GM12878 (cell line): ENCODE measurements at regions not wholly inside any gene's neighbourhood (a gene's known extent, or its start where the extent isn't known, plus 50 kb on each side); places are given as distances from the start of the nearest gene placed in this dataset.

Source experiments
- ATAC-seq: fragments of 200-7000 bp; cut with Tn5 transposase; 3 replicates; pipeline ENCODE4 v1.9.1; 2020; ENCODE audit warnings: mild to moderate bottlenecking, moderate library complexity
- BruUV-seq: library from RNA; stranded (reverse); fragments of 400-500 nt; replicated peaks from 2 replicates; lab custom pipeline; 2021; lab: Mats Ljungman, UMichigan
- CTCF ChIA-PET: fragments of 300-600 bp; sonication (Branson Sonifier 250); formaldehyde crosslinking; extraction: SDS; loops from one replicate; lab custom pipeline; 2021; ENCODE audit warnings: inconsistent platforms; lab: Yijun Ruan, JAX
- POLR2A ChIA-PET: fragments of 350-600 bp; formaldehyde crosslinking; extraction: SDS; loops from one replicate; lab custom pipeline; 2021; ENCODE audit warnings: inconsistent platforms; lab: Charles Lee
- RAD21 ChIA-PET: fragments of 300-600 bp; sonication (Branson Sonifier 250); formaldehyde crosslinking; loops from one replicate; lab custom pipeline; 2023; ENCODE audit warnings: antibody characterized with exemption; ENCODE audit not compliant: unreplicated experiment; lab: Charles Lee
- SMC1A ChIA-PET: fragments of 300-600 bp; sonication (Branson Sonifier 250); formaldehyde crosslinking; loops from one replicate; lab custom pipeline; 2023; ENCODE audit not compliant: unreplicated experiment, uncharacterized antibody; lab: Charles Lee
- DNase-seq: peaks from one replicate; pipeline ENCODE4 v3.0.0-alpha.2; 2011; ENCODE audit warnings: low read depth, low spot score
- FAIRE-seq: peaks from 3 replicates; lab custom pipeline; 2011; peaks lifted over from hg19 to GRCh38; lab: Jason Lieb, UNC
- H2AFZ ChIP-seq: 2 replicates; pipeline ENCODE4 v1.6.0; 2011; ENCODE audit warnings: low read depth, low read length, control low read depth; ENCODE audit not compliant: control insufficient read depth
- H3K27ac ChIP-seq: 2 replicates; pipeline ENCODE4 v1.5.1; 2011; ENCODE audit warnings: control low read depth; ENCODE audit not compliant: control insufficient read depth, insufficient read depth
- H3K27me3 ChIP-seq, 2 experiments: replicated peaks in 1 of 2; 2 replicates each; pipeline versions ENCODE4 v1.6.0 to v1.6.1; 2011; ENCODE audit warnings: low read length in 1 of 2; ENCODE audit not compliant: control insufficient read depth in 2 of 2, insufficient read depth in 2 of 2
- H3K36me3 ChIP-seq, 2 experiments: 2 replicates each; pipeline ENCODE4 v1.5.1; 2011; ENCODE audit warnings: low read length in 1 of 2; ENCODE audit not compliant: control insufficient read depth in 2 of 2, insufficient read depth in 2 of 2
- H3K4me1 ChIP-seq: 2 replicates; pipeline ENCODE4 v1.6.1; 2011; ENCODE audit warnings: mild to moderate bottlenecking, low read length, moderate library complexity, mixed read lengths; ENCODE audit not compliant: control insufficient read depth, insufficient read depth
- H3K4me2 ChIP-seq: 2 replicates; pipeline ENCODE4 v1.6.0; 2011; ENCODE audit warnings: control low read depth; ENCODE audit not compliant: control insufficient read depth, insufficient read depth
- H3K4me3 ChIP-seq: fragments of 200-600 bp; sonication (generic); 2 replicates; pipeline ENCODE4 v1.5.1; 2016
- H3K79me2 ChIP-seq: 2 replicates; pipeline ENCODE4 v1.6.0; 2011; ENCODE audit warnings: low read length; ENCODE audit not compliant: control insufficient read depth, insufficient read depth
- H3K9ac ChIP-seq: 2 replicates; pipeline ENCODE4 v1.8.0; 2011; ENCODE audit warnings: low read length, control low read depth, mixed read lengths; ENCODE audit not compliant: control insufficient read depth, insufficient read depth
- H3K9me3 ChIP-seq: replicated peaks from 3 replicates; pipeline ENCODE4 v1.5.1; 2011; ENCODE audit warnings: mild to moderate bottlenecking, low read length; ENCODE audit not compliant: control insufficient read depth, insufficient read depth
- H4K20me1 ChIP-seq: 2 replicates; pipeline ENCODE4 v1.6.0; 2011; ENCODE audit not compliant: control insufficient read depth, insufficient read depth
- CBX5 ChIP-seq: sonication (generic); IDR thresholded peaks from 2 replicates; pipeline ENCODE4 v1.6.1; 2016; ENCODE audit warnings: low read depth, moderate library complexity, mild to moderate bottlenecking, inconsistent platforms
- E2F4 ChIP-seq: IDR thresholded peaks from 2 replicates; pipeline ENCODE4 v1.6.1; 2012; ENCODE audit warnings: low read depth, low read length, improper control_type of control experiment
- HCFC1 ChIP-seq: fragments of 150-350 bp; IDR thresholded peaks from 2 replicates; pipeline ENCODE4 v1.6.1; 2014; ENCODE audit warnings: low read length
- IRF4 ChIP-seq: IDR thresholded peaks from 2 replicates; pipeline ENCODE4 v1.6.1; 2011; ENCODE audit warnings: low read depth, low read length
- PBX3 ChIP-seq: IDR thresholded peaks from 2 replicates; pipeline ENCODE4 v1.6.1; 2011; ENCODE audit warnings: mild to moderate bottlenecking, low read depth, low read length, moderate library complexity; ENCODE audit not compliant: insufficient replicate concordance
- POLR2AphosphoS5 ChIP-seq: IDR thresholded peaks from 2 replicates; pipeline ENCODE4 v1.6.1; 2011; ENCODE audit warnings: mild to moderate bottlenecking, low read length, inconsistent platforms
- POU2F2 ChIP-seq: IDR thresholded peaks from 3 replicates; pipeline ENCODE4 v1.6.1; 2011; ENCODE audit warnings: low read depth, mild to moderate bottlenecking, low read length, borderline replicate concordance
- RCOR1 ChIP-seq: conservative IDR thresholded peaks from 2 replicates; pipeline ENCODE4 v1.6.1; 2012; ENCODE audit warnings: low read depth, low read length, improper control_type of control experiment
- RELB ChIP-seq: fragments of 450-650 bp; IDR thresholded peaks from 2 replicates; pipeline ENCODE4 v1.6.1; 2017; ENCODE audit warnings: low read depth, mild to moderate bottlenecking, moderate library complexity
- SUPT20H ChIP-seq: IDR thresholded peaks from 2 replicates; pipeline ENCODE4 v1.6.1; 2011; ENCODE audit warnings: low read depth, mild to moderate bottlenecking, low read length, moderate library complexity, borderline replicate concordance; ENCODE audit not compliant: control insufficient read depth
- TCF7 ChIP-seq: IDR thresholded peaks from 2 replicates; pipeline ENCODE4 v1.6.1; 2014; ENCODE audit warnings: antibody characterized with exemption, borderline replicate concordance
- USF2 ChIP-seq: IDR thresholded peaks from 2 replicates; pipeline ENCODE4 v1.6.1; 2011; ENCODE audit warnings: low read depth, low read length, improper control_type of control experiment, borderline replicate concordance
- WRNIP1 ChIP-seq: IDR thresholded peaks from 2 replicates; pipeline ENCODE4 v1.6.1; 2011; ENCODE audit warnings: low read depth, low read length, improper control_type of control experiment, borderline replicate concordance
- YBX1 ChIP-seq: fragments of 450-650 bp; IDR thresholded peaks from 2 replicates; pipeline ENCODE4 v1.6.1; 2016; ENCODE audit warnings: antibody characterized with exemption
- ZBTB4 ChIP-seq: fragments of 450-650 bp; formaldehyde crosslinking; IDR thresholded peaks from 2 replicates; pipeline ENCODE4 v1.4.0; 2022; ENCODE audit warnings: mild to moderate bottlenecking, moderate library complexity
- ZNF274 ChIP-seq: IDR thresholded peaks from one replicate; pipeline ENCODE4 v1.8.0; 2011; ENCODE audit not compliant: insufficient read length, insufficient read depth
- WGBS: methylation state at CpG from one replicate; pipeline ENCODE4 v1.1.6; 2016; ENCODE audit warnings: low lambda C conversion rate; ENCODE audit not compliant: insufficient replicate concordance, insufficient coverage; ENCODE audit errors: missing lambda C conversion rate; 5-methylcytosine and 5-hydroxymethylcytosine counted together
- in situ Hi-C: fragments of 300-500 bp; cut with MboI; formaldehyde crosslinking; loops from 9 replicates; pipeline ENCODE4 v1.14.3; 2018; ENCODE audit warnings: mixed read lengths
- intact Hi-C: fragments of 100-400 bp; cut with micrococcal nuclease; formaldehyde crosslinking; loops from one replicate; pipeline ENCODE4 v1.14.2; 2022; ENCODE audit not compliant: unreplicated experiment

GRCh38 chr1:77632216-77632615 is 50.2 kb downstream of the ZZZ3 start:
- no peak for TF ChIP-seq CBX5
- no peak for TF ChIP-seq WRNIP1
- TF ChIP-seq USF2, result no peak
- no peak for TF ChIP-seq SUPT20H
- TF ChIP-seq HCFC1, result no peak
- no peak for TF ChIP-seq E2F4
- no peak for TF ChIP-seq IRF4
- no peak for TF ChIP-seq TCF7
- no peak for TF ChIP-seq YBX1
- TF ChIP-seq ZNF274, result no peak
- no peak for TF ChIP-seq POU2F2
- TF ChIP-seq PBX3, result no peak
- TF ChIP-seq RCOR1, result no peak
- TF ChIP-seq RELB, result no peak
- no peak for TF ChIP-seq POLR2AphosphoS5
- no peak for TF ChIP-seq ZBTB4 (CRISPR knock-in tag)

More at GRCh38 chr1:77632216-77632615, 50.2 kb downstream of the ZZZ3 start:
- BruUV-seq, result no TSS peak
- Histone ChIP-seq H4K20me1 (no peaks in the 10 kb centered on the region), H3K4me3 (no peak overlapping the region), H3K9ac (no peak overlapping the region), H3K27me3 (no peaks in the 10 kb centered on the region), H3K4me1 (no peaks in the 10 kb centered on the region), H3K36me3 (peaks cover 2 to 16% of the 10 kb centered on the region in 2 experiments), H2AFZ (no peak overlapping the region), H3K9me3 (no peaks in the 10 kb centered on the region), H3K4me2 (no peak overlapping the region), H3K27ac (no peak overlapping the region), H3K79me2 (no peaks in the 10 kb centered on the region)
- ATAC-seq, result no peak
- ChIA-PET CTCF (interaction anchor here (0.7 to 0.8 kb wide), 2 partner anchors 9 to 39 kb away, joined by 3 read pairs; no protein-coding TSS in a partner anchor), RAD21 (no interaction called here), SMC1A (no interaction called here), POLR2A (no interaction called here)
- no peak for FAIRE-seq
- WGBS, result 65% methylated on average over 3 of the region's 3 CpGs
- in situ Hi-C loops, result no loop called here
- no peak for DNase-seq
- intact Hi-C loops, result no loop called here
